GM12874 (cell line): ENCODE measurements at regions not wholly inside any gene's neighbourhood (a gene's known extent, or its start where the extent isn't known, plus 50 kb on each side); places are given as distances from the start of the nearest gene placed in this dataset.

ENCODE experiments used
- CTCF ChIP-seq: IDR thresholded peaks from 2 replicates; pipeline ENCODE4 v1.5.1; 2011; ENCODE audit warnings: low read depth, mild to moderate bottlenecking, control low read depth, low read length, moderate library complexity; ENCODE audit not compliant: insufficient read depth

GRCh38 chr2:122710049-122710448 lies 954.6 kb downstream of the TSN start:
- TF ChIP-seq CTCF: no peak

- no peak for TF ChIP-seq CTCF
Observed at GRCh38 chr2:122713800-122714199, 958.3 kb downstream of the TSN start.

GRCh38 chr2:122734766-122735424 lies 979.4 kb downstream of the TSN start:
- no peak for TF ChIP-seq CTCF

- no peak for TF ChIP-seq CTCF
Observed at GRCh38 chr2:122736279-122736678, 980.8 kb downstream of the TSN start.

GRCh38 chr2:122737429-122738077 lies 982.1 kb downstream of the TSN start:
- no peak for TF ChIP-seq CTCF

GRCh38 chr2:122739732-122740593 lies 984.5 kb downstream of the TSN start:
- no peak for TF ChIP-seq CTCF

- TF ChIP-seq CTCF: no peak
Observed at GRCh38 chr2:122740594-122740948, 985.1 kb downstream of the TSN start.
